ENCODE measurements at regions not wholly inside any gene's neighbourhood (a gene's known extent, or its start where the extent isn't known, plus 50 kb on each side); places are given as distances from the start of the nearest gene placed in this dataset.

DNA sequence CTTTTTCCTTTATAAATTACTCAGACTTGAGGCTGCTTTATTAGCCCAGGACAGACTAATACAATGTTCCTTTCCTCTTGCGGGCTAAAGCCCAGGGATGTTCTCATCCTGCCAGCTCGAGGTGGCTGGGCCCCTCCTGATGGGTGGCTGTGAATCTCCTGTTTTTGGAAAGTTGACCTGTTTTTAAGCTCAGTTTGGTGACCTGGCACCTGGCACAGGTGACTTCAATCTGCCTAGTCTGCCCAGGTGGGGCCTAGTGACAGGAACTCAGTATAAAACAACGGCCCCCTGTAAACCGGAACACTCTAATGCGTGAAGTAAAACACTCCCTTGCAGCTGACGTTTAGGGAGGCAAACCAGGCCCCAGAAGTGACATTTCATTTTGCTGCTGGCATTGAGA lies 92.7 kb upstream of the SNTG2 start:
- no peaks in the 10 kb centered on the region for H3K27me3 Mint-ChIP-seq
- no peak overlapping the region for H3K27ac Mint-ChIP-seq
- peaks cover 17% of the 10 kb centered on the region for H3K4me1 Mint-ChIP-seq (ENCODE audit: low read depth)
- H3K9me3 Mint-ChIP-seq = peaks cover 12% of the 10 kb centered on the region
- no peak overlapping the region for H3K4me3 Mint-ChIP-seq
- H3K36me3 Mint-ChIP-seq (ENCODE audit: low read depth) = no peaks in the 10 kb centered on the region

DNA sequence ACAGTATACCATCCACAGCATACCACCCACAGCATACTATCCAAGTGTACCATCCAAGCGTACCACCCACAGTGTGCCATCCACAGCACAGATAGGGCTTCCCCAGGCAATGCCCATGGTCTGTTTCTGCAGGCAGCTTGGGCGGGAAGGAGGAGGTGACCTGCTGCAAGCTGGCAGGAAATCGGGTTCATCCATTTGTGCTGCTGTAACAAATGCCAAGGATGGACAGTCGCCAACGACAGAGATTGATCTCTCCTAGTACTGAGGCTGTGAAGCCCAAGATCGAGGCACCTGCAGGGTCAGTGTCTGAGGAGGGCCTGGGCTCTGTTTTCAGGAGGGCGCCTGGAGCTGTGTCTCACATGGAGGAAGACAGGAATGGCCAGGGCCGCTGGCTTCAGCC lies 93.6 kb upstream of the SNTG2 start:
- H3K9me3 Mint-ChIP-seq = peaks cover 12% of the 10 kb centered on the region
- H3K4me1 Mint-ChIP-seq (ENCODE audit: low read depth) = peaks cover 17% of the 10 kb centered on the region
- H3K27me3 Mint-ChIP-seq = no peaks in the 10 kb centered on the region
- no peak overlapping the region for H3K4me3 Mint-ChIP-seq
- H3K36me3 Mint-ChIP-seq (ENCODE audit: low read depth) = no peaks in the 10 kb centered on the region
- no peak overlapping the region for H3K27ac Mint-ChIP-seq

DNA sequence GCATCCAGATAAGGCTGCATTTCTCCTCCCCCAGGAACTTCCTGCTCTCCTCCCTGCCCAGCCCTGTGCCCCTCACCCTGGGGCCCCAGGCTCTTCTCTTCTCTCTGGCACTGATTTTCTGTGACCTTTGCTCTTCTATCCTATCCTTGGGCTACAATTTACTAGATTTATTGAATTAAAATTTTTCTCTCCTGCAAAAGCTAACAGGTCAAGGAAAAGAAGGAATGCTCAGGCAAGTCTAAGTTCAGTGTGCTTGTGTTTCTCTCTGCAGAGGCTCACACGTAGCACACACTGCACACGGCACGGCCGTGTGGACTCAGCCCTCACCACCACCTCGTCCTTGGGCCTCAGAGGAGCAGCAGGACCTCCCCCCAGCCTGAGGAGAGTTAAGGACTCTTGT lies 94.2 kb upstream of the SNTG2 start:
- H3K4me3 Mint-ChIP-seq = no peak overlapping the region
- H3K9me3 Mint-ChIP-seq = peaks cover 12% of the 10 kb centered on the region
- H3K4me1 Mint-ChIP-seq (ENCODE audit: low read depth) = peaks cover 17% of the 10 kb centered on the region
- no peaks in the 10 kb centered on the region for H3K27me3 Mint-ChIP-seq
- no peak overlapping the region for H3K27ac Mint-ChIP-seq
- H3K36me3 Mint-ChIP-seq (ENCODE audit: low read depth) = no peaks in the 10 kb centered on the region

DNA sequence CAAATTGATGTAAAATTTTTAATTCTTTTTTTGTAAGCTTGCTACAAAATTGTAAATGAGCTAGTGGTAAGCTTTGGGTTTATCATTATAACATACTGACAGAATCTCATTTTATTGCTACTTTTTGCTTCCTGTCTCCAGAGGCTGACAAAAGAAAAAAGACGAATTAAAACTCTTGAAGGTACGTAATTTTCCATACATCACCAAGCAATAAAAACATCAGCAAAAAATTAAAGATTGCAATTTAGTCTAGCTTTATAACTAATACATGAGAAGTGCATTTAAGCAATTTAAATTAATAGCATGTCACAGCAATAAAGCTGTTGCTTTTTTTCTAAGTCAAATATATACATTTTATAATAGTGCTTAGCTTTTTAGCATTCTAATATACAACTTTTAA lies 94.6 kb upstream of the SNTG2 start:
- Mint-ChIP-seq H3K4me3 (no peak overlapping the region), H3K27me3 (no peaks in the 10 kb centered on the region), H3K4me1 (ENCODE audit: low read depth) (peaks cover 17% of the 10 kb centered on the region), H3K9me3 (peaks cover 12% of the 10 kb centered on the region), H3K36me3 (ENCODE audit: low read depth) (no peaks in the 10 kb centered on the region), H3K27ac (no peak overlapping the region)

DNA sequence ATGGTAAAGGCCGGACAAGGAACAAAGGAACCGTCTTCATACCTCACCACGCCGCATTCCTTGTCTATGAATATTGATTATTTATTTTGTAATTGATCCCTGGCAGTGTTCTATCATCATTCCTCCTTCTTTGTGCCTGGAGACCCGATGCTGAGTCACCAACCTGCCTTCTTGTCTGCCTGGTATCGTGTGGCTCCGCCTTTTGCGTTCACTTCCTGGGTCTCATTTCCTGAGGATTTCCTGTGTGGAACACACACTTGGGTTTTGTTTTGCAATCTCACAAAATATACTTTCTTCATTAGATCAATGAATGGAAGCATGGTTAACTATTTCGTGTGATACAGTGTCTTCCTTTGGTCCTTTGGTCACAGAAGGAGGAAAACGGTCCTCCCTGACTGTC lies 95.5 kb upstream of the SNTG2 start:
- Mint-ChIP-seq H3K4me1 (ENCODE audit: low read depth) (peaks cover 17% of the 10 kb centered on the region), H3K36me3 (ENCODE audit: low read depth) (no peaks in the 10 kb centered on the region), H3K4me3 (no peak overlapping the region), H3K27me3 (peaks cover 3% of the 10 kb centered on the region), H3K9me3 (peaks cover 12% of the 10 kb centered on the region), H3K27ac (no peak overlapping the region)

DNA sequence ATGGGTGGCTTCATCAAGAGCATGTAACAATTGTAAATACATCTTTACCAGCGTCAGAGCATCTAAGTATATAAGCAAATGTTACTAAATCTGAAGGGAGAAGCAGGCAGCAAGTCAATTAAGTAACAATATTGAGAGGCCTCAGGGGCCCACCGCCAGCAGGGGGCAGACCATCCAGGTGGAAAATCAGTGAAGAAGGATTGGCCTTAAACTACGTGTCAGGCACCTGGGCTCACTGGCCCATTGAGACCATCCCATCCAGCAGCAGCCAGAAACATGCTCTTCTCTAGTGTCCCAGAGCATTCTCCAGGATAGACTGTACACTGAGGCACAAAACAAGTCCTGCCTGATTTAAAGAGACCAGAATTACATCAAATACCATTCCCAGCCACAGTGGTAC lies 96.2 kb upstream of the SNTG2 start:
- Mint-ChIP-seq H3K4me3 (no peak overlapping the region), H3K4me1 (ENCODE audit: low read depth) (peaks cover 17% of the 10 kb centered on the region)

DNA sequence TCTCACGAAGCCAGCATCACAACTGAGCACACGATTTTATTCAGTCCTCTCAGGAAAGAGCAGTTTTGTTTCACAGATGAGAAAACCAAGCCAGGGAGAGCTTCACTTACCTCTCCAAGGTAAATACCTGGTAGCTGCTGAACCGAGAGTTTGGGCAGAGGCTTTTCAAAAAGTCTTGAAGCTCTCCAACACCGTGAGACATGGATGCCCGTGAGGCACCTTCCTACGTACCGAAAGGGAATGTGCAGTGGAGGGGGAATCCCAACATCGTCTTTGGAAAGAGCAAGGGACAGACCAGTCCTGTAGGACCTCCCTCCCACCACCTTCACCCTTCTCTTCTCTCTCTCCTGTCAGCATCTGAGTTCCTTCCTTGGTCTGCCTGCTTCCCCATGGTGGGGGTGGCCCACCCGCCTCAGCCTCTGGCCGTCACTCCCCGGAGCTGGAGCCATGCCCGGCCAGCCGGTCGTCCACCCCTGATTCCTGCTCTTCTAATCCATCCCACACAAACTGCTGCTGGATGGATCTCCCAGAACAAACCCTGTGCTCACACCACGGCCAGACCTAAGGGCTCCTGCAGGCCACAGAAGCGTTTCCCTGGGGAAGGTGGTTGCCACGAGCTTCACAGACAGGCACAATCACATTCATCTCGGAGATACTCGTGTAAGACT lies 97.3 kb upstream of the SNTG2 start:
- Mint-ChIP-seq H3K27me3 (peaks cover 3% of the 10 kb centered on the region), H3K9me3 (peaks cover 12% of the 10 kb centered on the region), H3K36me3 (ENCODE audit: low read depth) (no peaks in the 10 kb centered on the region), H3K4me3 (no peak overlapping the region), H3K27ac (no peak overlapping the region), H3K4me1 (ENCODE audit: low read depth) (peaks cover 17% of the 10 kb centered on the region)

More for the DNA sequence above, 96.2 kb upstream of the SNTG2 start:
- no peak overlapping the region for H3K27ac Mint-ChIP-seq
- peaks cover 12% of the 10 kb centered on the region for H3K9me3 Mint-ChIP-seq
- peaks cover 3% of the 10 kb centered on the region for H3K27me3 Mint-ChIP-seq
- no peaks in the 10 kb centered on the region for H3K36me3 Mint-ChIP-seq (ENCODE audit: low read depth)

DNA sequence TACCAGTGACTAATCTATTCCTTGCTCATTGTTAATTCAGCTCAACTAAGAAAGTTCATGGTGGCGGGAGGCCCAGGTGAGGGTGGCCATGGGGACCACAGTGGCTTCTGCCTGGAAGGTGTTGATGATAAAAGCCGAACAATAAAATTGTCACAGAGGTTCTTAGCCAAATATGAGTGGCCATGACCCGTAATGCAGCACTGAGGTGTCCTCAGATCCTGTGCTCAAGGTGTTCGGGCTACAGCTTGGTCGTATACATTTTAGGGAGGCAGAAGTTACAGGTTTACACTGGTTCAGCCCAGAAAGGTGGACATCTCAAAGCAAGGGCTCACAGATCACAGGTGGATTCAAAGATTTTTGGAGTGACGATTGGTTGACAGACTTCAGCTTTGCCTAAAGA lies 98.5 kb upstream of the SNTG2 start:
- H3K4me1 Mint-ChIP-seq (ENCODE audit: low read depth) = peaks cover 17% of the 10 kb centered on the region
- peaks cover 12% of the 10 kb centered on the region for H3K9me3 Mint-ChIP-seq
- H3K27me3 Mint-ChIP-seq = peaks cover 3% of the 10 kb centered on the region
- no peaks in the 10 kb centered on the region for H3K36me3 Mint-ChIP-seq (ENCODE audit: low read depth)
- H3K4me3 Mint-ChIP-seq = no peak overlapping the region
- no peak overlapping the region for H3K27ac Mint-ChIP-seq

DNA sequence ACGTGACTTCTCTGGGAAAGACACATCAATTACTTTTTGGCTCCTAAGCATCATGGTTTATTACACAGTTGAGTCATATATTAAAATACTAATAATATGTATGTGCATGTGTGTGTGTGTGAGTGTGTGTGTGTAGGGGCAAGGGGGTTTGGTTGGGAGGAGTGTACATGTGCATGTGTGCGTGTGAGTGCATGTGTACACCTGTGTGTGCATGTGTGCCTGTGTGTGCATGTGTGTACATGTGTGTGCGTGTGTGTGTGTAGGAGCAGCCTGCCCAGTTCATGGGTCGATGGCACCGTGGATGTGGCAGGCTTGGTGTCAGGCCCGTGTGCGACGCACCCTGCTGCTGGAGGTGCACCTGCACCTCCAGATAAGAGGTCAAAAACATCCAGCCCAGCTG lies 99.0 kb upstream of the SNTG2 start:
- Mint-ChIP-seq H3K4me3 (no peak overlapping the region), H3K4me1 (ENCODE audit: low read depth) (peaks cover 17% of the 10 kb centered on the region), H3K36me3 (ENCODE audit: low read depth) (no peaks in the 10 kb centered on the region), H3K27ac (no peak overlapping the region), H3K9me3 (peaks cover 12% of the 10 kb centered on the region), H3K27me3 (peaks cover 3% of the 10 kb centered on the region)

DNA sequence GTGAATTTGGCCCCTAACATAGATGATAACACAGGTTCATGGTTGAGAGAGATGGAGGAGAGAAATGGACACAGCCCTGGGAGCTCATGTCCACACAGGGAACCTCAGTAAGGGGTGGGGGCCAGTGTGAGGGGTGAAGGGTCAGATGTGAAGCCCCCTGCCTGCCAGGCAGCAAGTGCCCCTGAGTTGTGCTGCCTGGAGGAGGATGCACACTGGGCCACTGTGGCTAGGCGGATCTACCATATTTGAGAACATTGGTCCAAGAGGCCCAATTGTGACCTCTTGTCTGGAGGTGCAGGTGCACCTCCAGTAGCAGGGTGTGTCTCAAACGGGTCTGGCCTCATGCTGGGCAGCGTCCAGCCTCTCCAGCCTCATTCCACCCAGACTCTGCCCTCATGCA lies 99.6 kb upstream of the SNTG2 start:
- Mint-ChIP-seq H3K9me3 (peaks cover 12% of the 10 kb centered on the region), H3K4me3 (no peak overlapping the region), H3K27me3 (peaks cover 3% of the 10 kb centered on the region), H3K27ac (no peak overlapping the region), H3K4me1 (ENCODE audit: low read depth) (peaks cover 17% of the 10 kb centered on the region), H3K36me3 (ENCODE audit: low read depth) (no peaks in the 10 kb centered on the region)

DNA sequence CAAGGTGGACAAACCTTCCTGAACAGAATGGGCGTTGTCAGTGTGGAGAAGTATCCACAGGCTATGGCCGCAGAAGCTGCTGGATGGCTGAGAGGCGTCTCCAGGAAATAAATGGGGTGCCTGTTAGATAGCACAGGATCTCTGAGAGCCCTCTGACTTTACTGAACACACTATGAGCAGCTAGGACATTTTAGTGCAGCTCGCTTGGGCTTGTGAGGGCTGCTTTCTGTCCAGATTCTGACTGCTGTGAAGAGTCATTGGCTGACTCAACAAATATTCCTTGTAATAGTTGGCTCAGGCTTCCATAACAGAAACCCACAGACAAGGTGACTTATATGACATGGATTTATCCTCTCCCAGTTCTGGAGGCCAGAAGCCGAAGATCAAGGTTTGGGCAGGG lies 100.2 kb upstream of the SNTG2 start:
- Mint-ChIP-seq H3K27me3 (peaks cover 3% of the 10 kb centered on the region), H3K27ac (no peak overlapping the region), H3K4me1 (ENCODE audit: low read depth) (peaks cover 13% of the 10 kb centered on the region), H3K4me3 (no peak overlapping the region), H3K36me3 (ENCODE audit: low read depth) (no peaks in the 10 kb centered on the region), H3K9me3 (peaks cover 8% of the 10 kb centered on the region)

DNA sequence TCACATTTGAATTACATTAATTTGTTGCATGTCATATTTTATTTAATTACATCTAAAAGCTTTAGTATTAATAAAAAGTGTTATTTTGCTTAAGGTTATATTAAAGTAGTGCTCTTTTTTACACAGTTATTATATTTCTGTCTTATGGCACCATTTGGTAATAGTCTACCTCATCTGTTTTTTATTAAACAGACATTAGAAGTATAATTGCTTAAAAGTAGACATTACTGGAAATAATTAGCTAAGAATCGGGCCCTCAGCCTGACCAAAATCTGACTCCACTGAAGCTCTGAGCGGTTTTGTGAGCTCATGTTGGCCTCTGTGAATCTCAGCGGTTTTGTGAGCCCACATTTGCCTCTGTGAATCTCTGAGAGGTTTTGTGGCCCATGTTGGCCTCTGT lies 102.5 kb upstream of the SNTG2 start:
- H3K4me3 Mint-ChIP-seq = no peak overlapping the region

DNA sequence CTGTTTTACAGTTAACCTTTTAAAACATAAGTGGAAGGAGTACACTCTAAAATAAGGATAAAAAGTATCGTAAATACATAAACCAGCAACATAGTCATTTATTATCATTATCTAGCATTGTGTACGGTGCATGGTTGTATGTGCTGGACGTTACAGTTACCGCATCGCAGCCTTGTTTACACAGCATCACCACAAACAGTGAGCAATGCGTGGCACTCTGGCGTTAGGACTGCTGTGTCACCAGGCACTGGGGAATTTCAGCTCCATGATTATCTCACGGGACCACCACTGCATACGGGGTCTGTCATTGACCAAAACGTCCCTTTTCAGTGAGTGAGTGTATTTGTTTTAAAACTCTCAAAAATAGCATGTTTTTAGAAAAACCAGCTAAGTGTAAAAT lies 103.0 kb upstream of the SNTG2 start:
- H3K27ac Mint-ChIP-seq = no peak overlapping the region
- peaks cover 8% of the 10 kb centered on the region for H3K27me3 Mint-ChIP-seq
- no peak overlapping the region for H3K4me3 Mint-ChIP-seq
- H3K4me1 Mint-ChIP-seq (ENCODE audit: low read depth) = no peaks in the 10 kb centered on the region
- no peaks in the 10 kb centered on the region for H3K36me3 Mint-ChIP-seq (ENCODE audit: low read depth)
- no peaks in the 10 kb centered on the region for H3K9me3 Mint-ChIP-seq

More for the DNA sequence above, 102.5 kb upstream of the SNTG2 start:
- no peak overlapping the region for H3K27ac Mint-ChIP-seq
- H3K9me3 Mint-ChIP-seq = no peaks in the 10 kb centered on the region
- no peaks in the 10 kb centered on the region for H3K36me3 Mint-ChIP-seq (ENCODE audit: low read depth)
- H3K4me1 Mint-ChIP-seq (ENCODE audit: low read depth) = no peaks in the 10 kb centered on the region
- peaks cover 8% of the 10 kb centered on the region for H3K27me3 Mint-ChIP-seq

DNA sequence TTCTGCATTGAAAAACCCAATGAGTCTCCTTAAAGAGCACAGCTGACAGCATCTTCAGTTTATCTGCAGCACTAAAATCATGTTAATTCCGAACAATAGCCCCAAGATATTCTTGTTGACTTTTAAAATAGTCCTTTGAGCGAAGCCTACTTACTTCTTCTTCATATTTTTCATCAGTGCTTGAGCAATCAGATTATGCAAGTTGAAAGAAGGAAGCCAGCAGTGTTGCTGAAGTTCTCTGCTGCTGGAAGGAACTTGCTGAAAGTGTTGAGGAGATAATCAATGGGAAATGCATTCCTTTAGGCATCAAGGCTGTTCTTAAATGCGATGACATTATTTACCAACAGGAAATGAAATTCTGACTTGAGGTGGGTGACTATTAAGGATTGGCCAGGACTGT lies 105.9 kb upstream of the SNTG2 start:
- H3K4me3 Mint-ChIP-seq = no peak overlapping the region
- H3K27me3 Mint-ChIP-seq = peaks cover 12% of the 10 kb centered on the region

DNA sequence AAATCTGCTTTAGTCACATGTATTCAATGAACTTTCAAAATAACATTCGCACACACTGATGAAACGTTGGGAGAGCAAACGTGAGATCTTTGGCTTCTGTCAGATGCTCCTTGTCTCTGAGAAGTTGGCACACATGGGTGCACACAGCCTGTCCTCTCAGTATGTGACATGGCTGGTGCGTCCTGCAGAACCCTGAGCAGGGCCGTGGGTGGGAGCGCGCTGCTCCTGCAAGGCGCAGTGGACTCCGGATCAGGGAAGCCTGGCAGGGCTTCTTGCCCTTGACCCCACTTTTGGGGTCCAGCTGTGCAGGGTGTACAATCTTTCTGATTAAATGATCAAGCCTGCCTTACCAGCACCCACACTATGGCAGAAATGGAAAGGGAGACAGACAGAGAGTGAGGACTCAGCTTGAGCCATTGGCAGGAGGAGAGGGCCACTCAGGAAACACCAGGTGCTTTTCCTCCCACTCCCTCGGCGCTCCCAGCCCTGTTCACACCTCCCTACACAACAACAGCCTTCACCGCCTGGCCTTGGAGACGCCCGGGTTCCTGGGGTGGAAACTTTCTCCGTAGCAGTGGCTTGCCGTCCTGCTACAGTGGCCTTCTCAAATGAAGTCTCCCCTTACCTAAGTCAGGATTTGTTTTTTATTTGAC lies 108.4 kb upstream of the SNTG2 start:
- Mint-ChIP-seq H3K36me3 (ENCODE audit: low read depth) (no peaks in the 10 kb centered on the region), H3K4me3 (no peak overlapping the region), H3K27me3 (peaks cover 27% of the 10 kb centered on the region), H3K9me3 (no peaks in the 10 kb centered on the region), H3K4me1 (ENCODE audit: low read depth) (no peaks in the 10 kb centered on the region), H3K27ac (no peak overlapping the region)

More for the DNA sequence above, 105.9 kb upstream of the SNTG2 start:
- Mint-ChIP-seq H3K9me3 (no peaks in the 10 kb centered on the region), H3K27ac (no peak overlapping the region), H3K4me1 (ENCODE audit: low read depth) (no peaks in the 10 kb centered on the region), H3K36me3 (ENCODE audit: low read depth) (no peaks in the 10 kb centered on the region)

DNA sequence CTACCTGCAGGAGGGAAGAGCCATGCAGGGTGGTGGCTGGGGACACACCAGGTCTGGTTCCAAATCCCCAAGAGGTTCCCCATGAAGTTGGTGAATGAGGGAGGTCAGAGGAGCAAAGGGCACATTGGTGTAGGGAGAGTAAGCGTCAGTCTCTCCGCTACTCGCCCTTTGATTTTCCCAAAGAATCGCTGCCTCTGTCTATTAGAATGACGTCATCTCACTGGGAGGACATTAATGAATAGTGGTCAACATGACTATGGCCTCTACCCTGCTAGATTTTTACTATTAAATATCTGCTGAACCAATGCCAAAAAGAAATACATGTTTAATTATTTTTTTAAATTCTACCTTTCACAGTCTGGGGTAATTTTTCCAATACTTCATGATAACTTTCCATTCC lies 109.6 kb upstream of the SNTG2 start:
- Mint-ChIP-seq H3K4me3 (no peak overlapping the region), H3K27me3 (peaks cover 27% of the 10 kb centered on the region), H3K27ac (no peak overlapping the region), H3K9me3 (no peaks in the 10 kb centered on the region), H3K4me1 (ENCODE audit: low read depth) (no peaks in the 10 kb centered on the region), H3K36me3 (ENCODE audit: low read depth) (no peaks in the 10 kb centered on the region)

All from stimulated activated naive CD8-positive, alpha-beta T cell treated with anti-CD3 and anti-CD28 coated beads, Interleukin-15, Interleukin-2, amounts not matched to agents 100 ng/mL and 50 ng/mL, for 24 hours (primary cell).